Activated naive CD8-positive, alpha-beta T cell (primary cell): ENCODE measurements at regions not wholly inside any gene's neighbourhood (a gene's known extent, or its start where the extent isn't known, plus 50 kb on each side); places are given as distances from the start of the nearest gene placed in this dataset.

Experiments used
- H3K27ac Mint-ChIP-seq: one replicate; pipeline ENCODE4 v1.8.0; 2021; ENCODE audit warnings: mixed read lengths
- H3K27me3 Mint-ChIP-seq: one replicate; pipeline ENCODE4 v1.8.0; 2021; ENCODE audit warnings: mixed read lengths
- H3K36me3 Mint-ChIP-seq: one replicate; pipeline ENCODE4 v1.8.0; 2021; ENCODE audit warnings: mixed read lengths
- H3K4me1 Mint-ChIP-seq: one replicate; pipeline ENCODE4 v1.8.0; 2021; ENCODE audit warnings: low read depth, mixed read lengths
- H3K4me3 Mint-ChIP-seq: one replicate; pipeline ENCODE4 v1.8.0; 2021; ENCODE audit warnings: mild to moderate bottlenecking, mixed read lengths
- H3K9me3 Mint-ChIP-seq: one replicate; pipeline ENCODE4 v1.8.0; 2021; ENCODE audit warnings: low read depth, mixed read lengths

DNA sequence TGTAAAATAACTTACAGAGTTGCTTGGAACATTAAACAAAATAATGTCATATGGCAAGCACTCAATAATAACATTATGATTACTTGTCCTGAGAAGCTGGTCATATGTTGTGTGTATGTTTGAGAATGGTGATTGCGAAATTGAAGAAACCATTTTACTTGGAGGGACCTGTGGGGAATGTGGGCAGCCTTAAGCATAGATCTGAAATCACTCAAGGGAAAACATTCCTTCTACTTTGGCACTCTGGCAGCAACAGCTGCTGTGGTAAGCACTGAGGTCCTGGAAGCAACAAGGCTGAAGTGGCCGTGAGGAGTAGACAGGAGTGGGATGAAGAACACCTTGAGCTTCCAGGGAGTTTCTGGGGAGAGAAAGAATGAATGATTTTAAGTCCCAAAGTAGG, 165.4 kb upstream of the ADAMTS5 start:
- Mint-ChIP-seq H3K9me3 (no peaks in the 10 kb centered on the region), H3K27me3 (no peaks in the 10 kb centered on the region), H3K36me3 (no peaks in the 10 kb centered on the region), H3K27ac (no peak overlapping the region), H3K4me1 (no peaks in the 10 kb centered on the region), H3K4me3 (no peak overlapping the region)

DNA sequence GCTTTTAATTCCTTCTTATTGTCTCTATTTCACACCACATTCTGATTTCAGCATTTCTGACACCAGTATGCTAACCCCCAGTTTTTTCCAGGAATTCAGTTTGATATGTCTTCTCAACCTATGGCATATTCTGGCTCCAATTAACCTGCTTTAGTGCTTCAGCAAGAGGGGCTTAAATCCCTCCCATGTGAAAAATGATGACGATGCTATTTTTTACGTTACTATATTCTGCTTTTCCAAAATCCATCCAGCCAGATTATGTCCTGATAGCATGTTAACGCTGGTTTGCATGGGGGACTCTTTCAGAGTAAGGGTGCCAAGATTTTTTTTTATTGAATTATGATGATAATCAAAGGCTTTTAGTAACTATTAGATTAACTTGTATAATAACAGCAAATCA, 163.3 kb upstream of the ADAMTS5 start:
- Mint-ChIP-seq H3K27me3 (no peaks in the 10 kb centered on the region), H3K27ac (no peak overlapping the region), H3K4me1 (no peaks in the 10 kb centered on the region), H3K36me3 (no peaks in the 10 kb centered on the region), H3K4me3 (no peak overlapping the region), H3K9me3 (no peaks in the 10 kb centered on the region)

DNA sequence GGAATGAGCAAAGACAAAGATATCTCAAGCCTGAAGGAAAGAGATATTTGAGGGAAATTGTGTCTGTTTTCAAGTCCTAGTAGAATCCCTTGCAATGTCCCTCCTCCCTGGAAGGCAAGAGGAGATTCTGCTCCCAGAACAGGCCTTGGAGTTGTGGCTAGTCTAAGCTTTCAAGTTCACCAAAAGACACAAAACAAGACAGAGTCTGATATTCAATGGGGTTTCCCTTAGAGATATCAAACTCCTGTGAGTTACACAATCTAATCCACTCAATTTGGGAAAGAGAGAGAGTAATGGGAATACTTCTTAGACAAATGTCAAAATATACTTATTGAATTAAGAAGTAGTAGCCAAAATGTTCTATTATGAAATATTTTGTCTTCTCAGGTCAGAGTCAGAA, 162.8 kb upstream of the ADAMTS5 start:
- no peak overlapping the region for H3K27ac Mint-ChIP-seq
- H3K4me1 Mint-ChIP-seq, result no peaks in the 10 kb centered on the region
- no peaks in the 10 kb centered on the region for H3K27me3 Mint-ChIP-seq
- no peak overlapping the region for H3K4me3 Mint-ChIP-seq
- no peaks in the 10 kb centered on the region for H3K9me3 Mint-ChIP-seq
- H3K36me3 Mint-ChIP-seq, result no peaks in the 10 kb centered on the region

DNA sequence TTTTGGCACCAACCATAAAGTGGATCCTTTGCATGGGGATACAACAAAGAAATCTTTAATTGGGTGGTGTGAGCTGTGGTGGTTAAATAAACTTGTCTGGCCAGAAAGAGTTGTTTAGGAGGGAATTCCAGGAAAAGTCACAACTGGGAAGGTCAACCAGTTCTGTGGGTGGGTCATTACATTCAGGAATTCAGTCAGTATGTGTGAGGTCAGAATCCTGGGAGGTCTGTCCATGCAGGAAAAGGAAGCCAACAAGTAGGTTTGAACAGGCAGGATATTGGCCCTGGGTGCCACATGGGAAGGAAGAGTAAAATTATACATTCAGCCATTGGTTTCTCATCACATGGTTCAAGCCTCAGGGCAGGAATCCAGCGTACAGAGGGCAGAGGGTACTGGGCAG, 162.3 kb upstream of the ADAMTS5 start:
- Mint-ChIP-seq H3K4me3 (no peak overlapping the region), H3K4me1 (no peaks in the 10 kb centered on the region), H3K36me3 (no peaks in the 10 kb centered on the region), H3K9me3 (no peaks in the 10 kb centered on the region), H3K27me3 (no peaks in the 10 kb centered on the region), H3K27ac (no peak overlapping the region)

DNA sequence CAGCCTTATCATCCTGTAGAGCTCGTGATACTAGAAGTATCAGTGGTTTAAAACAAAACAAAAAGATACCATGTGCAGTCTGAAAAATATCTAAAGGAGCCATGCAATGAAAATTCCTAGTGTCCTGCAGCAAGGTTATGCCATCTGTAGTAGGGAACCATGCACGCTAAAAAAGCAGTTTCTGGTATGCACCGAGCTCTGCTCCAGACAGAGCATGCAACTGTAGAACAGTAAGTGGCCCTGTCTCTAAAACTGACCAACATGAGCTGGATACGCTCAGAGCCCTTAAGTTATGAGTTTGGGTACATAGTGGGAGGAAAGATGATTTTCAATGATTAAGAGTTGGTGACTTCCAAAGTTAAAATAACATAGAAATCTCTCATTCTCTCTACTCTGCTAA, 159.3 kb upstream of the ADAMTS5 start:
- H3K9me3 Mint-ChIP-seq, result no peaks in the 10 kb centered on the region
- H3K4me1 Mint-ChIP-seq, result no peaks in the 10 kb centered on the region
- H3K27me3 Mint-ChIP-seq, result peaks cover 2% of the 10 kb centered on the region
- no peak overlapping the region for H3K4me3 Mint-ChIP-seq
- H3K36me3 Mint-ChIP-seq, result no peaks in the 10 kb centered on the region
- H3K27ac Mint-ChIP-seq, result no peak overlapping the region

DNA sequence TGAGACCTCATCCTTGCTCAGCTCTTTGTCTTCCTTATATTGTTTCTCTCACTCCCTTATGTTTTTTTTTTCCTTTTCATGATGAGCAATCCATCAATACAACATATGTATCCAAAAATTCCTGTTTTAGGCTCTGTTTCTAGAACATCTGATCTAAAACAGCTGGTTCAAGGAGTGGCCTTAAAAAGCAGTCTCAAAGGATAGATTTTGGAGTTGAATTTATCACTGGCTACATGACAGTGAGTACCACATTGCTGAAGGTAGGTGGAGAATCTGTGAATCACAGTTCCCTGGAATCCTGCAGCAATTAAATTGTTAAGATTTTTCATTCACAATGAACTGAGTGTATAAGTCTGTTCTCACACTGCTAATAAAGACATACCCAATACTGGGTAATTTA, 155.8 kb upstream of the ADAMTS5 start:
- H3K4me3 Mint-ChIP-seq, result no peak overlapping the region
- H3K9me3 Mint-ChIP-seq, result no peaks in the 10 kb centered on the region
- H3K36me3 Mint-ChIP-seq, result no peaks in the 10 kb centered on the region
- no peaks in the 10 kb centered on the region for H3K4me1 Mint-ChIP-seq
- no peak overlapping the region for H3K27ac Mint-ChIP-seq
- H3K27me3 Mint-ChIP-seq, result peaks cover 2% of the 10 kb centered on the region

DNA sequence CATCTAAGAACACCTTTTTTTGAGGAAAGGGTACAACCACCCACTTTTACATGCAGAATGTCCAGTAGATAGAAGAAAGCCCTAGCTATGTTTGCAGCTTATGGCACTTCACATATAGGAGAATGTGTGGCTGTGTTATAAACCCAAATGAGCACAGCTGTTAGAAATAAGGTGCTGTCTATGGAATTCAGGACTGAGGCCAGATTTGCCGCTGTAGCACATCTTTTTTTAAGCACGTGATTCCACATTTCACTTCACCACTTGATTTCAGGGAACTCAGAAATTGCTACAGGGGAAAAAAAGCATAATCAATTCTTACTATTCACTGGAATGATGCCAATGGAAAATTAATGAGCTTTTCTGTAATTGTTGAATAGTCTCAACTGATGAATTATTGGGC, 147.2 kb upstream of the ADAMTS5 start:
- Mint-ChIP-seq H3K36me3 (no peaks in the 10 kb centered on the region), H3K27me3 (no peaks in the 10 kb centered on the region), H3K4me3 (no peak overlapping the region), H3K4me1 (no peaks in the 10 kb centered on the region), H3K27ac (no peak overlapping the region), H3K9me3 (peaks cover 7% of the 10 kb centered on the region)

DNA sequence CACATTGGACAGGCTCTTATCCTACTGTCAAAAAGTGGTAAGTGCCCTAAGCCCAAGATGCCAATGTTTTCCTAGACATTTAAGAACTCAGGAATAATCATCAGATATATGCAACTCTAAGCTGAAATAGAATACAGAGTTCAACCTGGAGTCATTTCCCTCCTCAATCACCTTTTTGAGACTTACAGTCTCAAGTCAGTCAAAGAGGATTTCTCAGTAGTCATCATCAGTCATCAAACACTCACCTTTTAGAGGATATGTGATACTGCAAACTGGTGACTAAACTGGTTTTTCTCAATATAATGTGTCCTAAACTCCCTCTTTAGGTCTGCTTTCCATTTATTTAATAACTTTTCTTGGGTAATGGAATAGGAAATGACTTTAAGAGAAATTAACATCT, 145.3 kb upstream of the ADAMTS5 start:
- Mint-ChIP-seq H3K4me3 (no peak overlapping the region), H3K27me3 (no peaks in the 10 kb centered on the region), H3K36me3 (no peaks in the 10 kb centered on the region), H3K9me3 (peaks cover 4% of the 10 kb centered on the region), H3K4me1 (no peaks in the 10 kb centered on the region), H3K27ac (no peak overlapping the region)

DNA sequence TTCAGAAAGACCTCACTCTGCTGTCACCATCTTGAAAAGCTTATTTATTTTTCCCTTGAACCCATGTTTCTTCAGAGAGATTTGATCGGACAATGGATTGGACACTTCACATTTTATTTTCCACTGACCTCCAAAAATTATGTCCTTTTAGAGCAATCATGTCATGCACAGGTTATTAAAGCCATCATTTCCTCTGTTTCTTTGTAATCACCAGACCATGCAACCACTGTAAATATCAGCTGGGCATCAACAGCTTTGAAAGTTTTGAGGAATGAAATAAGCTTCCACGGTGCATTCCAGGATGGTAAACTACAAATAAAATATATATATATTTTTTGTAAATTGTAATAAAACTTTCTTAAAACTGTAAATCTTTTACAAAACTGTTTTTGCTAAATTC, 144.1 kb upstream of the ADAMTS5 start:
- Mint-ChIP-seq H3K27ac (no peak overlapping the region), H3K9me3 (peaks cover 3% of the 10 kb centered on the region), H3K36me3 (no peaks in the 10 kb centered on the region), H3K4me3 (no peak overlapping the region), H3K4me1 (no peaks in the 10 kb centered on the region), H3K27me3 (no peaks in the 10 kb centered on the region)

DNA sequence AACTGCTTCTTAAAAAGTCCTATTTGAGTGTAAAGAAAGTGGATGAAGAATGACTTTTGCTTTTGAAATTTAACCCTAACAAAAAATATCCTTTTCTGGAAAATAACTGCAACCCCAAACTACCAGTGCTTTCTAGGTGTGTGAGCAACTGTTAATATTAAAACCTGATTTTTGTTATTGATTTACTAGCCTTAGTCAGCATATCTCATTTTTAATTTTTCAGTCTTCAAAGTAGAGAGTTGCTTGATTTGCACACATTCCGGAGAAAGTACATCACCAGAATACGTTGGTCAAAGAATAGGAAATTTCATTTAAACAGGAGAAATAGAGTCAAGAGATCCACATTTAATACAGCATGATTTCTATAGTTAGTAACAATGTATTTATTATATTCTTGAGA, 141.8 kb upstream of the ADAMTS5 start:
- H3K27me3 Mint-ChIP-seq, result no peaks in the 10 kb centered on the region
- H3K4me1 Mint-ChIP-seq, result no peaks in the 10 kb centered on the region
- no peak overlapping the region for H3K4me3 Mint-ChIP-seq
- H3K27ac Mint-ChIP-seq, result no peak overlapping the region
- peaks cover 3% of the 10 kb centered on the region for H3K9me3 Mint-ChIP-seq
- H3K36me3 Mint-ChIP-seq, result no peaks in the 10 kb centered on the region

DNA sequence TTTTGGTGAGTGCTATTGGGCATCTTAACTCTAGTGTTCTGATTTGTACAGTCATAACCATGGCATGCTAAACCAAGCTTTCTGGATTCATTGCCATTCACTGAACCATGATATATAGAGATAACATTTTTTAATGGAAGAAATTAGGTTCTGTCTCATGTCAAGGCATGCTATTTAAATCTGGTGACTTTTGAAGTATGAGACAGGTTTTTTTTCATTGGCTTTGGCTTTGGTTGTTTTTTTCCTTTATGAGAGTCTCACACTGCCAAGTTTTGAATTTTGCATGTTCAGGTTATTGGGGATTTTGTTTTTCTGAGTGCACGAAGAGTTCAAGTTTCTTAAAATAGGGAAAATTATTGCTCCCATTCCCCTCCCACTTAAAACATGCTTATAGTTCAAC, 141.3 kb upstream of the ADAMTS5 start:
- H3K27me3 Mint-ChIP-seq, result no peaks in the 10 kb centered on the region
- H3K36me3 Mint-ChIP-seq, result no peaks in the 10 kb centered on the region
- no peaks in the 10 kb centered on the region for H3K4me1 Mint-ChIP-seq
- H3K27ac Mint-ChIP-seq, result no peak overlapping the region
- H3K4me3 Mint-ChIP-seq, result no peak overlapping the region
- H3K9me3 Mint-ChIP-seq, result peaks cover 3% of the 10 kb centered on the region

DNA sequence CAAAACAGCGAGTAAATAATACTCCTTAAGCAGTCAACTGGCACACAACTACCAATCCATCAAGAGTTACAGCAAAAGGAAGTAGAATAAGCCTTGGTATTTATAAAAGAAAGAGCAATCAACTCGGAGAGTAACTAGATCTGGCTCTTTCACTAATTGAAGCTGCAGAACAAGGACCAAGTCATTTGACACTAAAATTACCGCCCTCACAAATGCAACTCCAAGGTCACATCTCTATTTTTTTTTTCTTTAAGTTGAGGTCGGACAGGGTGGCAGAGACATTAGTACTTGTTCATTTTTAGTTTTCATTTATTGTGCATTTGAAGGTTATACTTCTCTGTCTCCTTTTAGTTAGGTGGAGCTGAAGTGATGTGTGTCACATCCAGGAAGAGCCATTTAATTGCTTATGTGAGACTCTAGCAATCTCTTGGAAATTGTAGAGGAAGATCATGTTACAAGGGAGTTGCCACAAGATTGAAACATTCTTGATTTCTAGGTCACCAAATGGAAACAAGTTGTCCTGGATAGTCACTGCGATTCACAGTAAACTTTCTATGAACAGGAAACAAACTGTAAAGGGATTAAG, 138.1 kb upstream of the ADAMTS5 start:
- H3K36me3 Mint-ChIP-seq, result no peaks in the 10 kb centered on the region
- no peaks in the 10 kb centered on the region for H3K27me3 Mint-ChIP-seq
- no peaks in the 10 kb centered on the region for H3K4me1 Mint-ChIP-seq
- no peak overlapping the region for H3K27ac Mint-ChIP-seq
- peaks cover 3% of the 10 kb centered on the region for H3K9me3 Mint-ChIP-seq
- H3K4me3 Mint-ChIP-seq, result no peak overlapping the region

DNA sequence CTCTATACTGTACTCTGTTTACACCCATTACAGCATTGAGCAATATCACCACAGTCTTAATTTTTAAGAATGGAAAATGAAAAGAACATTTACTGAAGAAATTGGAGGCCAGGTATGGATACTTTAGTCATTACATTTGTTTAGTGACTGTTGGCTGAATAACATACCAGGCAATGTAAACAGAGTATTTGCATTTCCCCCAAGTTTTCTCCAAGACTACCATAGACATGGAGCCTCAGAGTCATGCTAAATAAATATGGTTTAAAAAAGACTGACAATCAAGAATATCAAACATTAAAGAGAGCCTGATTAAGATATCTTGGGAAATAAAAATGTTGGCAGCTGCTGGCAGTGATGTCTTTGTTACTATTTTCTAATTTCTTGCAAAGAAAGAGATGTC, 136.9 kb upstream of the ADAMTS5 start:
- Mint-ChIP-seq H3K36me3 (no peaks in the 10 kb centered on the region), H3K4me3 (no peak overlapping the region), H3K4me1 (no peaks in the 10 kb centered on the region), H3K27ac (no peak overlapping the region), H3K9me3 (no peaks in the 10 kb centered on the region), H3K27me3 (no peaks in the 10 kb centered on the region)

DNA sequence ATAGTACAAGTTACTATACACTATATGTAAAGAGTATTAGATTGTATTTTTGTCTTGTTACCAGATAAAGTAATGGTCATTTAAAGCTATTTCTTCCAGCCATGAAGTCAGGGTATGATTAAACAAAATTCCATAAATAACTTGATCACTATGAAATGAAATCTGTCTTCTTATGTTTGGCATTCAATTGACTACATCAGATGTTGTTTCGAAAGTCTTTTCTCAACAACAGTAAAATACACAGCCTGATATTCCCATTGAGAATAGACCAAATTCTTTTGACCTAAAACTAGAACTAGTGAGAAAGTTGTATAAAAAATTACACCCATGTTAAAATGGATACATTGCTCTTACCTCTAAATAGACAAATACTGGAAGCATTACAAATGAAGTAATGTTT, 134.6 kb upstream of the ADAMTS5 start:
- Mint-ChIP-seq H3K9me3 (no peaks in the 10 kb centered on the region), H3K27ac (no peak overlapping the region), H3K36me3 (no peaks in the 10 kb centered on the region), H3K4me1 (no peaks in the 10 kb centered on the region), H3K4me3 (no peak overlapping the region), H3K27me3 (no peaks in the 10 kb centered on the region)

DNA sequence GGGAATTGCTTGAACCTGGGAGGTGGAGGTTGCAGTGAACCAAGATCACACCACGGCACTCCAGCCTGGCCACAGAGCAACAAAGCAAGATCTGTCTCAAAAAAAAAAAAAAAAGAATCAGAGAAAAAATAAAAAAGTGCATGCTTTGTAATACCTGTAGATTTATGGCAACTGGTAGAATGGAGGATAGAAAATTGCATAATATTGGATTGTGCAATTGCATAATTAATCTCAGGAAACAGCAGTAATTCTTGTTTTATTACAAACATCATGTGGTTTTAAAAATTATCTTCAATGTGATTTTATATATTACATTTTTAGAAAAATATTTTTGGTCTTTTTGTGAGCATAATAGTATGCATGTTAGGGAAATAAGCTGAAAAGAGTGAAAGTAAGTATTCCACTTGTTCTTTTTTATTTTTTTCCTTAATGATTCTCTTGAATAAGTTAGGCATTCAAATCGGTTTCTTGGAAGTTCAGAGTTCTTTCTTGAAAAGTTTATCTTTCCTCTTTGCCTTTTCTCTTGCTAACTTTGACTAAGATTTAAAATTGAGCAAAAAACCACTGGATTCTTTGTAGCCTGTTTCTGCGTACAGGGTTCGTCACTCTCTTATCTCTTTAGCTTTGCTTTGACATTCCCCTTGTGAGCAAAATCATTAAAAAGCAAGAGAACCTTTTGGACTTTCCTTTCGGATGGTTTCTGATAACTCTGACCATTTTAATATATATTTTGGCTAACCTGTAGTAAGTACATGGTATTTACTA, 127.5 kb upstream of the ADAMTS5 start:
- no peaks in the 10 kb centered on the region for H3K9me3 Mint-ChIP-seq
- no peaks in the 10 kb centered on the region for H3K27me3 Mint-ChIP-seq
- no peak overlapping the region for H3K4me3 Mint-ChIP-seq
- H3K27ac Mint-ChIP-seq, result no peak overlapping the region
- no peaks in the 10 kb centered on the region for H3K4me1 Mint-ChIP-seq
- H3K36me3 Mint-ChIP-seq, result no peaks in the 10 kb centered on the region

DNA sequence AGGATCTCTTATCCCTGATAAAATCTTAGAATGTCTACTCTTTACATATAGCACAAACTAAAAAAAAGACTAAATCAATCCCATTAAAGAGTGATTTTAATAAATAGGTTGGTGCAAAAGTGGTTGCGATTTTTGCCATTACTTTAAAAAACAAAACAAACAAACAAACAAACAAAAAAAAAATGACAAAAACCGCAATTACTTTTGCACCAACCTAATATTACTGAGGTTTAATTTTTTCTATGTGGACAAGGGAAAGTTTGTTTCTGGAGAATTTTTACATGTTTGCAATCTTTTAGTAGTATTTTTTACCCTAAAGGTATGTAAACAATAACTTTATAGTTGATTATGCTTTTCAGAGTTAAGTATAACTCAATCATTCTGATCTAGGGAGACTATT, 119.7 kb upstream of the ADAMTS5 start:
- no peak overlapping the region for H3K27ac Mint-ChIP-seq
- no peaks in the 10 kb centered on the region for H3K27me3 Mint-ChIP-seq
- H3K4me1 Mint-ChIP-seq, result no peaks in the 10 kb centered on the region
- no peaks in the 10 kb centered on the region for H3K36me3 Mint-ChIP-seq
- H3K4me3 Mint-ChIP-seq, result no peak overlapping the region
- peaks cover 6% of the 10 kb centered on the region for H3K9me3 Mint-ChIP-seq
